Activated T-helper 17 cell treated with anti-CD3 and anti-CD28 coated beads, Interleukin-2, amount 50 U/mL, for 72 hours (primary cell): ENCODE measurements at regions not wholly inside any gene's neighbourhood (a gene's known extent, or its start where the extent isn't known, plus 50 kb on each side); places are given as distances from the start of the nearest gene placed in this dataset.

Experiments used
- ATAC-seq: fragments of 150-1000 bp; cut with Tn5 transposase; replicated peaks from 2 replicates; pipeline ENCODE4 v1.10.0; 2021; ENCODE audit warnings: mild to moderate bottlenecking, moderate library complexity
- H3K27ac Mint-ChIP-seq: one replicate; pipeline ENCODE4 v1.8.0; 2022; ENCODE audit warnings: mixed read lengths
- H3K27me3 Mint-ChIP-seq: one replicate; pipeline ENCODE4 v1.8.0; 2022; ENCODE audit warnings: mixed read lengths
- H3K36me3 Mint-ChIP-seq: one replicate; pipeline ENCODE4 v1.8.0; 2022; ENCODE audit warnings: low read depth, mild to moderate bottlenecking, mixed read lengths
- H3K4me1 Mint-ChIP-seq: one replicate; pipeline ENCODE4 v1.8.0; 2022; ENCODE audit warnings: mixed read lengths
- H3K4me3 Mint-ChIP-seq: one replicate; pipeline ENCODE4 v1.8.0; 2022; ENCODE audit warnings: mild to moderate bottlenecking, mixed read lengths
- H3K9me3 Mint-ChIP-seq: one replicate; pipeline ENCODE4 v1.8.0; 2022; ENCODE audit warnings: mixed read lengths

GRCh38 chr2:103789381-103790095, 1027.7 kb downstream of the TMEM182 start:
- H3K9me3 Mint-ChIP-seq = no peaks in the 10 kb centered on the region

GRCh38 chr2:103792042-103792441, 1030.2 kb downstream of the TMEM182 start:
- H3K27me3 Mint-ChIP-seq = no peaks in the 10 kb centered on the region
- no peaks in the 10 kb centered on the region for H3K4me1 Mint-ChIP-seq
- H3K36me3 Mint-ChIP-seq = no peaks in the 10 kb centered on the region
- no peak for ATAC-seq
- no peak overlapping the region for H3K4me3 Mint-ChIP-seq
- peaks cover 10% of the 10 kb centered on the region for H3K9me3 Mint-ChIP-seq
- H3K27ac Mint-ChIP-seq = no peak overlapping the region

More at GRCh38 chr2:103789381-103790095, 1027.7 kb downstream of the TMEM182 start:
- Mint-ChIP-seq H3K4me1 (no peaks in the 10 kb centered on the region), H3K27ac (no peak overlapping the region), H3K4me3 (no peak overlapping the region), H3K27me3 (no peaks in the 10 kb centered on the region), H3K36me3 (no peaks in the 10 kb centered on the region)
- no peak for ATAC-seq

- Mint-ChIP-seq H3K4me3 (no peak overlapping the region), H3K27ac (no peak overlapping the region)
Measured at GRCh38 chr2:103798291-103798690, 1036.5 kb downstream of the TMEM182 start.

DNA sequence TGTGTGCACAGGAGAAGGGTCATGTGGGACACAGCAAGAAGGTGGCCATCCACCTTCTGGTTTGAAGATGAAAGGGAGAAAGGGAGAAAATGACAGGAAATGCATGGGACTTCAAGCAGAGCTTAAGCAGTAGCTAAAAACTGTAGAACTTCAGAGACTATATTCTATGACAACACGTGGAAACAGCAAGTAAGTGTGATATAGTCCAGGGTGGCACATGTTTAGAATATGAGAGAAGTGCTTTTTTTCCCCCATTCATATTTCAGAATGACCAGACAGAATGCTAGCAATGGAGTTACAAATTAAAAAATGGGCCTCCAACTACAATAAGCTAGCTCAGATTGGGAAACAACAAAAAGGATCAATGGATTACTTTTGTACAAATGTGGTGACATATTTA, 1042.2 kb downstream of the TMEM182 start:
- H3K4me1 Mint-ChIP-seq = no peaks in the 10 kb centered on the region
- peaks cover 18% of the 10 kb centered on the region for H3K9me3 Mint-ChIP-seq
- no peak overlapping the region for H3K27ac Mint-ChIP-seq
- no peak for ATAC-seq
- no peak overlapping the region for H3K4me3 Mint-ChIP-seq
- no peaks in the 10 kb centered on the region for H3K36me3 Mint-ChIP-seq
- no peaks in the 10 kb centered on the region for H3K27me3 Mint-ChIP-seq

More at GRCh38 chr2:103798291-103798690, 1036.5 kb downstream of the TMEM182 start:
- Mint-ChIP-seq H3K9me3 (peaks cover 26% of the 10 kb centered on the region), H3K4me1 (no peaks in the 10 kb centered on the region), H3K36me3 (no peaks in the 10 kb centered on the region), H3K27me3 (no peaks in the 10 kb centered on the region)
- no peak for ATAC-seq

- Mint-ChIP-seq H3K27me3 (no peaks in the 10 kb centered on the region), H3K36me3 (no peaks in the 10 kb centered on the region), H3K4me3 (no peak overlapping the region), H3K4me1 (no peaks in the 10 kb centered on the region), H3K9me3 (peaks cover 17% of the 10 kb centered on the region), H3K27ac (no peak overlapping the region)
- no peak for ATAC-seq
Measured at GRCh38 chr2:103805746-103806145, 1043.9 kb downstream of the TMEM182 start.

DNA sequence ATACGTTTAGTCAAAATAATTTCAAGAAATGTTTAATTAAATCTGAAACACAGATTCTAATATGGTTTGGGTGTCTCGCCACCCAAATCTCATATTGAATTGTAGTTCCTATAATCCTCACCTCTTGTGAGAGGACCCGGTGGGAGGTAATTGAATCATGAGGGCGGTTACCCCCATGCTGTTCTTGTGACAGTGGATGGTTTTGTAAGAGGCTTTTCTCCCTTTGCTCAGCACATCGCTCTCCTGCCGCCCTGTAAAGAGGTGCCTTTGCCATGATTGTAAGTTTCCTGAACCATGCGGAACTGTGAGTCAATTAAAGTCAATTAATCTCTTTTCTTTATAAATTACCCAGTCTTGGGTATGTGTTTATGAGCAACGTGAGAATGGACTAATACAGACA, 1045.1 kb upstream of the POU3F3 start:
- H3K4me1 Mint-ChIP-seq = no peaks in the 10 kb centered on the region
- H3K36me3 Mint-ChIP-seq = no peaks in the 10 kb centered on the region
- no peak overlapping the region for H3K27ac Mint-ChIP-seq
- no peak for ATAC-seq
- H3K4me3 Mint-ChIP-seq = no peak overlapping the region
- no peaks in the 10 kb centered on the region for H3K27me3 Mint-ChIP-seq
- peaks cover 6% of the 10 kb centered on the region for H3K9me3 Mint-ChIP-seq

GRCh38 chr2:103809415-103809814, 1044.5 kb upstream of the POU3F3 start:
- peaks cover 4% of the 10 kb centered on the region for H3K9me3 Mint-ChIP-seq
- no peak for ATAC-seq
- H3K27ac Mint-ChIP-seq = no peak overlapping the region
- H3K4me3 Mint-ChIP-seq = no peak overlapping the region
- no peaks in the 10 kb centered on the region for H3K4me1 Mint-ChIP-seq
- no peaks in the 10 kb centered on the region for H3K36me3 Mint-ChIP-seq
- H3K27me3 Mint-ChIP-seq = no peaks in the 10 kb centered on the region

GRCh38 chr2:103809941-103810441, 1043.9 kb upstream of the POU3F3 start:
- ATAC-seq = no peak
- Mint-ChIP-seq H3K9me3 (peaks cover 4% of the 10 kb centered on the region), H3K4me3 (no peak overlapping the region), H3K36me3 (no peaks in the 10 kb centered on the region), H3K27ac (no peak overlapping the region), H3K4me1 (no peaks in the 10 kb centered on the region), H3K27me3 (no peaks in the 10 kb centered on the region)

GRCh38 chr2:103810875-103811274, 1043.0 kb upstream of the POU3F3 start:
- Mint-ChIP-seq H3K27ac (no peak overlapping the region), H3K4me1 (no peaks in the 10 kb centered on the region), H3K36me3 (no peaks in the 10 kb centered on the region), H3K9me3 (peaks cover 7% of the 10 kb centered on the region), H3K4me3 (no peak overlapping the region), H3K27me3 (no peaks in the 10 kb centered on the region)
- ATAC-seq = no peak

DNA sequence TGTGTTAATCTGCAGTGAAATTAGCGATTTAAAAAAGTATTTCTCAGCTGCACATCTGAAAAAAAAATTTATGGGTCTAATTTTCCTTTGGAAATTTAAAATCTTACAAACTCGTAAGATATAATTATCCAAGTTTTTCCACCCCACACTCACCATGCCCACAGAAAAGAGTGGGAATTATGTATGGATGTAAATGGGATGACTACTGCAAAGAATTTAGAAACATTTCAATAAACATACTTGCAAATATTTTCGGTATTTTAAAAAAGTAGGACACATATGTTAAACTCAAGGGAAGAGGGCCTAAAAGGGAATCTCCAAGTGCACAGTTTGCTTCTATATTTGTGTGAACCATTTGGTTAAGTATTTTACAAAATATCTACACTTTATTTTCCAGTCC, 1039.9 kb upstream of the POU3F3 start:
- Mint-ChIP-seq H3K27ac (no peak overlapping the region), H3K4me1 (no peaks in the 10 kb centered on the region), H3K9me3 (peaks cover 20% of the 10 kb centered on the region), H3K36me3 (no peaks in the 10 kb centered on the region), H3K27me3 (no peaks in the 10 kb centered on the region), H3K4me3 (no peak overlapping the region)
- no peak for ATAC-seq

GRCh38 chr2:103815731-103816130, 1038.2 kb upstream of the POU3F3 start:
- H3K9me3 Mint-ChIP-seq = peaks cover 16% of the 10 kb centered on the region
- no peak overlapping the region for H3K4me3 Mint-ChIP-seq
- no peak overlapping the region for H3K27ac Mint-ChIP-seq
- no peaks in the 10 kb centered on the region for H3K4me1 Mint-ChIP-seq
- no peaks in the 10 kb centered on the region for H3K36me3 Mint-ChIP-seq
- H3K27me3 Mint-ChIP-seq = no peaks in the 10 kb centered on the region
- no peak for ATAC-seq

DNA sequence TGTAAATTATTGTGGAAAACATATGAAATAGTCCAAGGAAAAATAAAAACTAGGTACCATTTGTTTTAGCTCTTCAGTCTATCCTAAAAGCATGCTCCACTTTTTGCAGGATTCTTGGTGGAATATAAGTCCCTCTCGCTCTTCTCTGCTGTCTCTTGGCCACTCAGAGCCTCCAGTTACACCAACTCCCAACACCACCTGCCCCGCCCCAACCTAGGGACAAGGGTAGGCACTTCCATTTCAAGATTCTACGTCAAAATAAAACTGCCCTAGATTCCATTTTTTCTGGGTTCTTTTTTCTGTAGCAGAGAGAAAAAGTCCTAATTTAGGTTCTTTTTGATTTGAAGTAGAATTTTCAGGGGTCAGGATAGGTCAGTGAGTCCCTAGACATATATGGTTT, 1036.2 kb upstream of the POU3F3 start:
- H3K27me3 Mint-ChIP-seq = no peaks in the 10 kb centered on the region
- H3K27ac Mint-ChIP-seq = no peak overlapping the region
- ATAC-seq = no peak
- no peaks in the 10 kb centered on the region for H3K4me1 Mint-ChIP-seq
- no peak overlapping the region for H3K4me3 Mint-ChIP-seq
- peaks cover 23% of the 10 kb centered on the region for H3K9me3 Mint-ChIP-seq
- no peaks in the 10 kb centered on the region for H3K36me3 Mint-ChIP-seq

DNA sequence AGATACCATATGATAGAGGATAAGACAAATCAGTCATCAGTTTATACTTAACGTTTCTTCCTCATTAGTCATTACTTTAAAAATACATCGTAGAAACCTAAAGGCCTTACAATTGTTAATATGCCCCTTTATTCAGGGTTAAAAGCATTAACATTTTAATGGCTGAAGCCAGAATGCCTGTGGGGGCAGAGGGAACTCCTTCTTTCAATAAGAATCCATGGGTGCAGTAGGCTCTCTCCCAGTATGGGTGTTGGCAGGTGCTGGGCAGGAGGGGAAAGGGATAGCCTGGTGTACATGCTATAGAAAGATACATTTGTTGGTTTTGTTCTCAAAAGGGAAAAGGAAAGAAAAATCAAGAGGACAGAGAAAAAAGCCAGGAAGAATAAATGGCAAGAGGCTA, 1035.7 kb upstream of the POU3F3 start:
- Mint-ChIP-seq H3K36me3 (no peaks in the 10 kb centered on the region), H3K27me3 (no peaks in the 10 kb centered on the region), H3K4me1 (no peaks in the 10 kb centered on the region), H3K9me3 (peaks cover 23% of the 10 kb centered on the region), H3K27ac (no peak overlapping the region), H3K4me3 (no peak overlapping the region)
- ATAC-seq = no peak

- no peak for ATAC-seq
- H3K27ac Mint-ChIP-seq = no peak overlapping the region
- H3K27me3 Mint-ChIP-seq = no peaks in the 10 kb centered on the region
- H3K36me3 Mint-ChIP-seq = no peaks in the 10 kb centered on the region
- peaks cover 23% of the 10 kb centered on the region for H3K9me3 Mint-ChIP-seq
- no peak overlapping the region for H3K4me3 Mint-ChIP-seq
- H3K4me1 Mint-ChIP-seq = no peaks in the 10 kb centered on the region
Measured at GRCh38 chr2:103819599-103819998, 1034.3 kb upstream of the POU3F3 start.

GRCh38 chr2:103823847-103824246, 1030.1 kb upstream of the POU3F3 start:
- Mint-ChIP-seq H3K4me3 (no peak overlapping the region), H3K27ac (no peak overlapping the region), H3K4me1 (no peaks in the 10 kb centered on the region), H3K36me3 (no peaks in the 10 kb centered on the region), H3K9me3 (peaks cover 24% of the 10 kb centered on the region), H3K27me3 (no peaks in the 10 kb centered on the region)
- no peak for ATAC-seq
